GM19023 (cell line): ENCODE measurements at regions not wholly inside any gene's neighbourhood (a gene's known extent, or its start where the extent isn't known, plus 50 kb on each side); places are given as distances from the start of the nearest gene placed in this dataset.
"Not testable (repeated sequence)": the region's sequence is repeated elsewhere in the genome, so short reads cannot be mapped to it uniquely, and the experiment has no call there.

ENCODE experiments used
- ATAC-seq: cut with Tn5 transposase; IDR thresholded peaks from one replicate; pipeline ENCODE4 v1.9.1; 2021; ENCODE audit warnings: mild to moderate bottlenecking, moderate library complexity; ENCODE audit not compliant: unreplicated experiment

DNA sequence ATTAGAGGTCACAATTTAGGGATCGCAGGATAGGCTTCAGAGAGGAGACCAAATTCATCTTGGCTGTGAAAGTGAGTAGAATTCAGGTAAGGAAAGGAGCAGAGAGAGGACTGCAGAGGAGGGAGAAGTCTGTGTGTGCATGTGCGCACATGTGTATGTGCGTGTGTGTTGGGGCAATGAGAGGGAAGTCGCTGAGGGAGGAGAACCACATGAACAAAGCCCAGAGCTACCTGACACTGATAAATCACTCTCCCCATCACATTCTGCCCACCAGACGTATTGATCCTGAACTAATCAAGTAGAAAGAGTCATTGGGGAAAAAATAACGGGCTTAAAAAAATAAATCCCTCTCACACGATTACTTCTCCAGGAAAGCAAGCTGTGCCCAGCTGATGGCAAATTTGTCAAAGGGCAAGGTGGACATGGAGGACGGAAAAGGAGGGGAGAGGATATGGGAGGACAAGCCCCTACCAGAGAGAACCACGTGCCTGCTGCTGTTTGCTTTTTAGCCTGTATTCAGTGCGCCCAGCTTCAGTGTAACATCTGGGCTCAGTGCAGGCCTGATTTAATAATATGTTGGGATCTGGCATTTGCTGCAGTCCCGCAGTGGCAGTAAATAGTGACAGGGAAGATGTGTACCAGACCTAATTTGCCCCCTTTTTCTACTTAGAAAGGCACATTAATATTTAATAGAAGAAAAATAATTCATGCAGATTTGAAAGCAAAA, 307.5 kb downstream of the C1D start:
- no peak for ATAC-seq

DNA sequence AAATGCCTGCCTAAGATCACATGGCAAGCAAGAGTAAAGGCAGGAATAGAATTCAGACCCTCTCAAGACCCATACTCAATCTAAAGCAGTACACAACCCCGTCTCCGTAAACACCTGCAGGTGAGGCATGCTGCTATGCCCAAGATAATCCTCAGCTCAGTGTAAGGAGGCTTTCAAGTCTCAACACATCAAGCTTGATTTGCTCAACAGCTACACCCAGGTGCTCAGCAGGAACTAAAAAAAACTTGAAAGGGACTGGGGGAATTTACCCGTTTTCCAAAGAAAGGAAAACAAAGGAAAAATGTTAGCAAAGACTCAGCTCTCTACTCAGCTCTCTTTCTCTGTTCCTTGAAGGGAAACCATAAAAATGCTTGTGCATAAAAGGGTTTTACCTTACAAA, 301.8 kb downstream of the C1D start:
- no peak for ATAC-seq

DNA sequence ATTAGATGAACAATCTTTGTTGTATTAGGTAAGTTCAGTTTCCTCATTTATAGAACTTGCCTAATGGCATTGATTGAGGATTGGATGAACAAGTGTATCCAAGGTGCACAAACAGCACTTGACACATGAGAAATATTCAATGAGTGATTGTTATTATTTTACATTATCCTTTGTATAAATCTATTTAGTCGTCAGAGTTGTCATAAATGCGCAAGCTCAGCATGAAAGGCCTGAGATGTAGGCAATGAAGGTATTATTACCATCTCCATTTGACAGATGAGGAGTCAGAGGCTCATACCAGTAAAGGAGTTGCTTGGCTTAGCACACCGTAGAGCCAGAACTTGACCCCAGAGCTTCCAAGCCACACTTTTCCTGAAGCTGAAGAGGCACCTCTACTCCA, 291.4 kb downstream of the C1D start:
- ATAC-seq, result no peak

DNA sequence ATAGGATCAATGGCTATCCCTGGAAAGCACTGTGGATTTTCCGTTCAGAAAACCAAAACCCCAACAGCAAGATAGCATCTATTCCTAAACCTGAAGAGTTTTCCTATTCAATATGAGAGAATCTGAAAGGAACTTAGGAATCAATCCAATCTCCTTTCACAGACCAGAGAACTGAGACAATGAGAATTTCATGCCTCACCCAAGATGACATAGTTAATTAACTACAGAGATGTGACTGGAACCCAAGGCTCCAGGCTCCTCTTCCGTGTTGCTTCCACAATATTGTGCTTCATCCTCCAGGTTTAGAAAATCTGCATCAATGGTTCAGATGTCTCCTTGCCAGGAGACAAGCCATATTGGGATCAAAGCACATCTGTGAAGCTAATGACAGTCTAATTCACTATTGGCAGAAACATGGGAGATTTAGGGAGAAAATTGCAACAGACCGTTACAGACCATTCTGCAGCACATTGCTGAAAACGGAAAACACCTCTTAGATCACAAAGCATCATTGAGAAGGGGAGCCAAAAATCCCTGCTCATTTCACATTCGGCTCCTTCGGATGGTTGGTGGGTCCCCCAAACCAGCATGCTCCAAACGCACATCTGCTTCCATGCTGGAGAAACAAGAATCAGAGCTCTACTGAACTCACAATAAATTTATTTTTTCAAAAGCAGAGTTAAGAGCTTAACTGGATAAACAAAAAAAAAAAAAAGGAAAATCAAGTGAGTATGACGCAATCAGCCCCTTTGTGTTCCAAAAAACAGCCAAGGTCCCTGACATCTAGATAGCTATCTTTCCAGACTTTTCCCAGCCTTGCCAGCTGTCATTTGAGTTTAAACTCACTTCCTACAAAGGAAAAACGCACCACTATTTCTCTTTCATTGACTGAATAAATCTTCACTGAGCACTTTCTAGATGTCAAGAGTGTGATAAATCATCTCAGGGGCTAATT, 290.3 kb downstream of the C1D start:
- ATAC-seq, result no peak

DNA sequence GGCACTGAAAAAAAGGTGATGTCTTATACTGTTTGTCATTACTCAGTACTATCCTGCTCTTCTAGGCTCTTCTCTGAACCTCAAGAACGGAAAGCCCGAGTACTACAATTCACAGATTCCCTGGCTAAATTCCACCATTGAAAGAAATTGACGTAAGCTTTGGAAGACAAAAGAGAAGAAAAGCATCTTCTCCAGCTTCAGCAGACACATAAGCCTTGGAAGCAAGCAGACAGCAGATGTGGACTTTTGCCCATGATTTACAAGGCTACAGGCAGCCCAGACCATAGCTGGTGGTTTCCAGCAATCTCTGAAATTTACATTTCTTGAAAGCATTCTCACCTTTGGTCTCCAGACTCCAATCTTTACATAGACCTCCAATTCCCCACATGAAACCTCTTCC, 289.0 kb downstream of the C1D start:
- no peak for ATAC-seq

DNA sequence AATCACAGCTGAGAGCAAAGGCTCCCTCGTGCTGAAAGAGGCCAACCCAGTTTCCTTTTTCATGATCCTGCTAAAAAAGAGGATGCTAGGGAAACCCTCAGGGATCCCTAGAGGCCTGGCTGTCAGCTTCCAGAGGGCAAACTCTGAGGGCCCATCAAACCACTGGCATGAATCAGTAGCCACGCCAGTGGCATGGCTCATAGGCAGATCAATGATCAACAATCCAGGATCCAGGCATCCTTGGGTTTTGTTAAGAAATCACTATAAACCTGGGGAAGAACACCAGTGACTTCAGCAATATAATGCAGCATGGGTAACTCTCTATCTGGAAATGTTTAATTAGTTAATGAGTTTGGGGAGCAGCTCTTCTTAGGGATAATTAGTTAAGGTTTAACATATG, 286.5 kb downstream of the C1D start:
- no peak for ATAC-seq

DNA sequence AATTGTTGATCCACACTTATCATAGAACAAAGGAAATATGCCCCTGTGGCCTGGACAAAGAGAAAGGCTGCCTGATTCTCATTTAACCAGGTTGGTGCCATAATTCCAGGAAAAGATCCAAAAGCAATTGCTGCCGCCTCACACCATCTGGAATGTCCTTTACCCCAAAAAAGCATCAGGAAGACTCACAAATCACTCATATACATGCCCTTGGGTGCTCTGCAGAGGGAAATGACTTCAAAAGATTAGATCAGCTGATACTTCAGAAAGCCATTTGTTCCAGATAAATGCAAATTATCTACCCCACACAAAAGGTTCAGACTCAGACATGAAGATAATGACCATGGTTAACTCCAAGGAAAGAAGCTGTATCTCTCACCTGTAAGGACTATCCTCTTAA, 285.8 kb downstream of the C1D start:
- ATAC-seq, result no peak

DNA sequence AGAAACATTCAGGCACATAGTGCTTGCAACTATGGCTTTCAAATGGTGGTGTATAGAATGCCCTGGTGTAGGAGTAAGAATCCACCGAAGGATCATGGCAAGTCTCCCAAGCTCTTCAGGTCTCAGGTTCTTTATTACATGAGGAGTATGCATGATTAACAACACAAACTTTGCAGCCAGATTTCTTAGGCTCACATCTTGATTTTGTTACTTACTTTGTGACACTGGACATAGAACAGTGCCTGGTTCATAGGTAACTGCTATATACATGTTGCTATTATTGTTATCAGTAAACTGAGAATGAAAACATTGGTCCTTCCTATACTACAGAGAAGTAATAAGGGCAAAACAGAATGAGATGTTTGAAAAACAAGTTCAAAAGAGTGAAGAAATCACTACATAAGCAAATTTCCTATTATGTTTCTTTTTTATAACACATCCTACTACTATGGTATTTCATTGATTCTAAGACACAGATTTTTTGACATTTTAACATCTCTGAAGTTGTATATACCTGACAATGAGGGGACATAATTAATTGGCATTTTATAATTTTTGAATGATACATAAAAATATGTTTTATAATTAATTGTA, 284.9 kb downstream of the C1D start:
- ATAC-seq, result no peak

DNA sequence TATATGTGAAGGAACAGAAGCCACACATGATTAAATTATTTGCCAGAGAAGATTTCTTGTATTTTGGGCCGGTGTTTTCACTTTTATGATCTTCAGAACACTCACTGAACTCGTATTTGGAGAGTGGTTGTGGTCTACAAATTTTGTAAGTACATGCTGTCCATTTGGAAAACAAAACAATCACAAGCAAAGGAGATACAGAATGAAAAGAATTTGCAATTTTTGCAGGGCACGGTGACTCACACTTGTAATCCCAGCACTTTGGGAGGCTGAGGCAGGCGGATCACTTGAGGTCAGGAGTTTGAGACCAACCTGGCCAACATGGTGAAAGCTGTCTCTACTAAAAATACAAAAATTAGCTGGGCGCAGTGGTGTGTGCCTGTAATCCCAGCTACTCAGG, 282.0 kb downstream of the C1D start:
- ATAC-seq, result not testable (repeated sequence)

DNA sequence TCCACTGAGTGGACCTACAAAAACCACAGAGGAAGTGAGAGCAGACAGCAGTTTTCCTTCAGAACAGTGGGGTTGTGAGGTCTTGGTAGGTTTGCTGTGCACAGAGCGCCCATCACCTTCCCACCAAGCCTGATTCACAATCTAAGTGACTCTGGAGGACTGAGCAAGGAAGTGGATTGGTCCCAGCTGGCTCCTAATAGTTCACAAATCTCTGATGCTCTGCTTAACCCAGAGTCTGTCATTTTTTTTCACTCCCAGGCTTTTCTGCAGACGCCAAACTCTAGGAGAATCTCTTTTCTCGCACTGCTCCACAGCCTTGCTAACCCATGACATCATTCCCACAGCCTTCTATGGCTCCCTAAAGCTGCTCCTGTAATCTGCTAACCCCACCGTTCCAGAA, 280.4 kb downstream of the C1D start:
- no peak for ATAC-seq

DNA sequence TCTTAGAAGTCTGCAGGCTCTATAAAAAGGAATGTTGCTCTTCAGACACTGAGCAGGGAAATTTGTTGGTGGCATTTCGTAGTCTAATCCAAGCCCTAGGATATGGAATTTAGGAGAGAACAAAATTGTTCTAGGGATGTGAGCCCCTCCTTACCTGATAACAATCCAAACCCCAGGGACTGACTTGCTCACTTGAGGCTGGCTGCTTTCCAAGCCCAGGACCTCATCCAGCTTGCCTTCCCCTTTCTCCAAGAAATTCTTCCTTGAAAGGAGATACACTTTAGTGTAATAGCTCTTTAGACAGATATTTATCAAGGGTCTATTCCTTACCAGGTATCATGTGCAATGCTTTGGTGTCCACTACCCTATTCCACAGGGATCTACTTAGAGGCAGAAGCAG, 279.8 kb downstream of the C1D start:
- ATAC-seq, result no peak

DNA sequence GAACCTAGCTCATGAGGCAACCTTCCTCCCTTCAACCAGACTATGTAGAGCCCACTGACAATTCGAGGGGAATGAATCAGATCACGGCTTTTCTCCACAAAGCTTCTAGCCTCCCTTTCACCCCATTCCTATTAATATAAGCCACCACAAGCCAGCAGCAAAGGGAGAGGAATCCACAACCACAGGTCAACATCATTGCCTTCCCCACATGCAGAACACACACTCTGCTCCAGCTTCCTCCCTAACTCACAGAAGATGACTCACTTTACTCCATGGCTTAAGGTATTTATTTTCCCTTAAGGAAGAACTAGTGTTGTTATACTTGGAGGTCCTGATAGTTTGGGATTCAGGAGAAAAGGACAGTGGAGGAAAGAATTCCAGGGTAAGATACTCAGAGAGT, 272.2 kb downstream of the C1D start:
- ATAC-seq, result no peak

DNA sequence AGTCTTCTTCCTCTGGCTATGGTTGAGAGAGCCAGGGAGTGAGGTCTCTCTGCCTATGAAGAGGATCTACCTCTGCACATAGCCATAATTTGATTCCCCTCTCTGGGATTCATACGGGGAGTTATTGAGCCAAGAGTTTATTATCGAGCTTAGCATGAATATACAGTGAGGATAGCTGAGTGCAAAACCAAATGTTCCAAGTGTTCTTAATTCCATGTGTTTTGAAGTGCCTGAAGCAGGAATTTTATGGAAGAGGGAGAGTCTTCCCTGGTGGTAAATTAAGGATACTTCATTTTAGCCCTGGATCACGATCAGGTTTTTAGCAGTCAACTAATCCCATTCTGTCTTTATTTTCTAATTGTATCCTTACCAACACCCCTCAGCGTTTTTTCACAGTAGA, 270.6 kb downstream of the C1D start:
- no peak for ATAC-seq

DNA sequence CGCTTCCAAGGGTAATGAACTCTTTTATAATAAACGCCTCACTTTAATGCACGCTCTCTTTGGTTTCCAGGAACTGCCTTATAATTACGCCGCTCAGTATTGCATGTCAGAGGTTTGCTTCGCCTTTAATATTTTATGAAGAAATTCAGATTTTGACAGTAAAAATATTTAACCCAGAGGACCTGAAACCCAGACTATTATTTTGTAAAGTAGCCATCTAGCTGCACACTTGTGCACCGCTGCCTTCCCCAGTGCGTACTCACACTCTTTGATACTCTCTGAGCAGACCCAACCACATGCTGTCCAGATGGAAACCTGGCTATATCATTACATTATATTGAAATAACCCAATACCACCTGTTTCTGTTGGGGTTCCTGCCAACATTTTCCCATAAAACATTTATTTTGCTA, 270.1 kb downstream of the C1D start:
- ATAC-seq, result no peak

DNA sequence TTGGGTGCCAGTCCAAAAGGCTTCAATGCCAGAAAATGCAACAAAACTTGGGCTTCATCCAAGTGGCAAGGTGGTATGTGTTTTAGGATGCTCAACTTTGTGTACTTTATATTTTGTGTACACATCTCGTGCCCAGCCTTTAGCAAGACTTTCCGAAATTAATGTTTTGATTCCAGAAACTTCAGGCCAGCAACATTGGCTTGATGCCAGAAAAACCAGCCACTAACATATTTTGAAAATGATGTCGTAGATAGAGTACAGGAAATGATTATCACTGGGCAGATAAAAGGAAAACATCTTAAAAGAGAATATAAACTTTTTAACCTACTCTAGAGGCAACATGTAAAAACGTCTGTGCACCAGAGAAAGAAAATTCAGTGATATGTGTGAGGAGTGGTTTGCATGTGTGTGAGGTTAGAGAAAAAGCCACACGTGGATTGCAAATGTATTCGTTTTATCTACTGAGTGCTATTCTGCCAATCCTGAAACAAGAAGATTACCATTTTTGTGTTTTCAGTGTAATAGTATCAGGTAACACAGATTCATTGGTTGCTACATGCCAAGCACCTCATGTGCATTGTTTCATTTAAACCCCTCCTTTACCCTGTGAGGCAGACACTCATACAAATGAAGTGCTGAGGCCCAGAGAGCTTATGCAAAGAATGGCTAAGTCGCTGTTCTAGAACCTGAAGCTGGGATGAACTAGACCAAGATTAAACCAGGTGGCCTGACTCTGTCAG, 264.8 kb downstream of the C1D start:
- no peak for ATAC-seq

DNA sequence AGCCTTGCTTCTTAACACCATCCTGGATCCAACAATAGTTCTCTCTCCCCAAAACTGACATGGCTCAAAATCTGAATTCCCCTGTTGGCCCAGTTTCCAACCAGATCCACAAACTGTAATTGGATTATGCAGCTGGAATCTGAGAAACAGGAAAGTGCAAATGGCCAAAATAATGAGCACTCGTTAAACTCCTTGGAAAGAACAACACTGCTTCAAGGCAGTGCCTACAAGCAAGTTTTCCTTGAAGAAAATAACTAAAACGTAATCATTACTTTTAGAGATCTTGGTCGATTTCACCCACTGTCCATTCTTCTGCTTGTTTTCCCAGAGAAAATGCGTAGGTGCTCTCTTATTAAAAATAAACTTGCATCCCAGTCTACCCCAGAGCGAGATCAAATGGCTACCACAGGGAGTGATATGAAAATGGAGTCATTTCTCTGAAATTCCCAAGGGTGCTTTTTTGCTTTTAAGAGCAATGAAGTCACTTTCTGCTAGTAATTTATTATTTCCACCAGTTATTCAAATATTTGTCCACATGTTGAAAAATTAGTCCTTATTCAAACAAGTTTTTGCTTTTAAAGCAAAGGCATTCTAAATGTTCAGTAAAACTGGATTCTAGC, 264.2 kb downstream of the C1D start:
- ATAC-seq, result no peak

DNA sequence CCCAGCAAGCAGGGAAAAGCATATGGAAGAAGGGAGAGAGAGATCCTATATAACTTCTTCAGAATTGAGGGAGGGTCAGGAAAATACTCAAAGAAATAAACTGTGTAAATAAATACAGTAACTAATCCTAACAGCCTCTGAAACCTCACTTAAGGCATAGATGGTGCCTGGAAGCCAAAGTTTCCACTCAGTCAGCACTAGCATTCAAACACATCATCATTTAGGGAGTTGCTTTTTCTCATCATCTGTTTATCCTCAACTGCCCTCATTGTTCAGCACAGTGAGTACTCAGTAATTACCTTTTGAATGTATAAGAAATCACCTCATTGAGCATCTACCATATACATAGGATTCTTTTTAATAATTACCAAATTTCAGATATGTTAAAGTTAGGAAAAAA, 262.9 kb downstream of the C1D start:
- ATAC-seq, result no peak

DNA sequence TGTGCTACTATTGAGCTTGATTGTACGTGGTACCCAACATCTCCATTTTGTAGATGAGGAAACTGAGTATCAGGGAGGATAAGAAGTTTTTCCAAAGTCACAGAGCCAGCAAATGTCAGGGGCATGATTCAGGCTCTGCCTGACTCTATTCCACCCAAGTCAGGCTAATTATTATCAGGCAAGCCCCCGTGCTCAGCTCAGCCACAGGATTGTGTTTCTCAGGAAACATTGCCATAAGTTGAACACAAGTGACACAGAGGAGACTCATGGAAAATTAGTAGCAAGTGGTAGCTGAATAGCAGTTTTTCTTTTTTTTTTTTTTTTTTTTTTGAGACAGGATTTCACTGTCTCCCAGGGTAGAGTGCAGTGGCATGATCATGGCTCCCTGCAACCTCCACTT, 260.5 kb downstream of the C1D start:
- no peak for ATAC-seq

DNA sequence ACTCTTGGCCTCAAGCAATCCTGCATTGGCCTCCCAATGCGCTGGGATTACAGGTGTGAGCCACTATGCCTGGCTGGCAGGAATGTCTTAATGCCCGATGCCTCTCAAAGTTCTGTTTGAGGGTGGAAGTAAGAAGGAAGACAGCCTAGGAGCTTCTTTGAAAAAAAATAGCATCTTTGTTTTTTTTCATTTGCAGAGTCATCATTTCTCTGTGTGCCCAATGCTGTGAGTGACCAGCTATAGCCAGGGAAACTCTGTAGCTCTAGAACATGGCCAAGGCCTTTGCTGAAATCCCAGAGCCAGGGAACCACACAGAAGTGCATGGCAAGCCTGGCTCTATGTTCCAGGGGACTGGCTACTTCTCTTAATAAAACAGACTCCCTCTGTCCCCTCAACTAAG, 260.0 kb downstream of the C1D start:
- ATAC-seq, result no peak

DNA sequence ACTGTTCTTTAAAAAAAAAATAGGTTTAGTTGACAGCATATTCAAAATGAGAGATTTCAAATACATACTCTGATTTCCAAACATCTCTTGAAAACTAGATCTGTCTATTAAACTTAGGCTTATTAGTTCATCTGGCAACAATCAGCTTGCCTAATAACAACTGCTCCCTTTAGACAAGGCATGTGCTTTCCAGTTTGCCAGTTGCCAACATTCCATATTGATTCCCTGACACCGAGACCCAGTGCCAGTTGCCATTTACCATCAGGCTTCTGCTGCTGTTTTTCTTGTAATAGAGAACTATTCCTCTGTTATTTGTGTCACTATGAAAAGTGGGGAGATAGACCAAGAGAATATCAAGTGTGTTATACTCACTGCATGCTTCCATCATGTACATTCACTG, 256.0 kb downstream of the C1D start:
- ATAC-seq, result no peak

DNA sequence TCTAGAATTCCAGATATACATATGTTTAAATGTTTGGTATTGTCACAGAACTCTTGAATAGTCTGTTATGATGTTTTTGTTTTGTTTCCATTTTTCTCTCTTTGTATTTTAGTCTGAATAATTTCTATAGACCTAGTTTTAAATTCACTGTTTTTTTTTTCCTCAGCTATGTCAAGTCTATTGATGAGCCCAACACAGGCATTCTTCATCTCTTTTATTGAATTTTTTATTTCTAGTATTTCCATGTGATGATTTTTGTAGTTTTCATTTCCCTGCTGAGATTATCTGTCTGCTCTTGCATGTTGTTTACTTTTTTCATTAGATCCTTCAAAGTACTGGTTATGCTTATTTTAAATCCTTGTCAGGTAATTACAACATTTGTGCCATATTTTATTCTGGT, 254.7 kb downstream of the C1D start:
- ATAC-seq, result no peak
